Activated CD8-positive, alpha-beta T cell treated with anti-CD3 and anti-CD28 coated beads for 36 hours (primary cell): ENCODE measurements at regions not wholly inside any gene's neighbourhood (a gene's known extent, or its start where the extent isn't known, plus 50 kb on each side); places are given as distances from the start of the nearest gene placed in this dataset.

Experiments used
- ATAC-seq: fragments of 200-7000 bp; cut with Tn5 transposase; one replicate; pipeline ENCODE4 v1.10.0; 2021; ENCODE audit warnings: mild to moderate bottlenecking, moderate library complexity
- CTCF ChIA-PET: fragments of 350-600 bp; sonication (Branson Sonifier 250); formaldehyde crosslinking; loops from one replicate; lab custom pipeline; 2021; ENCODE audit warnings: antibody characterized with exemption; lab: Charles Lee
- POLR2A ChIA-PET: fragments of 350-600 bp; sonication (Branson Sonifier 250); formaldehyde crosslinking; loops from one replicate; lab custom pipeline; 2021; ENCODE audit warnings: antibody characterized with exemption; lab: Charles Lee
- DNase-seq: peaks from one replicate; pipeline ENCODE4 v3.0.0-alpha.2; 2020
- H3K27ac Mint-ChIP-seq: one replicate; pipeline ENCODE4 v1.8.0; 2021; ENCODE audit warnings: mild to moderate bottlenecking, mixed read lengths
- H3K27me3 Mint-ChIP-seq: one replicate; pipeline ENCODE4 v1.8.0; 2021; ENCODE audit warnings: mixed read lengths
- H3K36me3 Mint-ChIP-seq: one replicate; pipeline ENCODE4 v1.8.0; 2021; ENCODE audit warnings: low read depth, mixed read lengths
- H3K4me1 Mint-ChIP-seq: one replicate; pipeline ENCODE4 v1.8.0; 2021; ENCODE audit warnings: low read depth, mixed read lengths
- H3K4me3 Mint-ChIP-seq: one replicate; pipeline ENCODE4 v1.8.0; 2021; ENCODE audit warnings: mild to moderate bottlenecking, moderate library complexity, mixed read lengths
- H3K9me3 Mint-ChIP-seq: one replicate; pipeline ENCODE4 v1.8.0; 2021; ENCODE audit warnings: mixed read lengths
- intact Hi-C: fragments of 100-400 bp; cut with micrococcal nuclease; formaldehyde crosslinking; loops from one replicate; pipeline ENCODE4 v1.10.0; 2022
- TF ChIP-seq, protein P1 (sequence below): fragments of 200-600 bp; IDR thresholded peaks from one replicate; pipeline ENCODE4 v1.8.0; 2022; ENCODE audit warnings: antibody characterized with exemption, mild to moderate bottlenecking

GRCh38 chr4:11603591-11604194 lies 175.0 kb upstream of the HS3ST1 start:
- ATAC-seq (no peak), DNase-seq (no peak)
- Mint-ChIP-seq H3K27ac (no peak overlapping the region), H3K4me3 (no peak overlapping the region), H3K36me3 (no peaks in the 10 kb centered on the region), H3K9me3 (no peaks in the 10 kb centered on the region), H3K27me3 (peaks cover 1% of the 10 kb centered on the region), H3K4me1 (no peaks in the 10 kb centered on the region)
- ChIA-PET POLR2A (no interaction called here), CTCF (interaction anchor here (1.6 kb wide), 1 partner anchor 9 kb away, joined by 3 read pairs; no protein-coding TSS in a partner anchor)
- intact Hi-C loops = no loop called here
- TF ChIP-seq, protein P1, sequence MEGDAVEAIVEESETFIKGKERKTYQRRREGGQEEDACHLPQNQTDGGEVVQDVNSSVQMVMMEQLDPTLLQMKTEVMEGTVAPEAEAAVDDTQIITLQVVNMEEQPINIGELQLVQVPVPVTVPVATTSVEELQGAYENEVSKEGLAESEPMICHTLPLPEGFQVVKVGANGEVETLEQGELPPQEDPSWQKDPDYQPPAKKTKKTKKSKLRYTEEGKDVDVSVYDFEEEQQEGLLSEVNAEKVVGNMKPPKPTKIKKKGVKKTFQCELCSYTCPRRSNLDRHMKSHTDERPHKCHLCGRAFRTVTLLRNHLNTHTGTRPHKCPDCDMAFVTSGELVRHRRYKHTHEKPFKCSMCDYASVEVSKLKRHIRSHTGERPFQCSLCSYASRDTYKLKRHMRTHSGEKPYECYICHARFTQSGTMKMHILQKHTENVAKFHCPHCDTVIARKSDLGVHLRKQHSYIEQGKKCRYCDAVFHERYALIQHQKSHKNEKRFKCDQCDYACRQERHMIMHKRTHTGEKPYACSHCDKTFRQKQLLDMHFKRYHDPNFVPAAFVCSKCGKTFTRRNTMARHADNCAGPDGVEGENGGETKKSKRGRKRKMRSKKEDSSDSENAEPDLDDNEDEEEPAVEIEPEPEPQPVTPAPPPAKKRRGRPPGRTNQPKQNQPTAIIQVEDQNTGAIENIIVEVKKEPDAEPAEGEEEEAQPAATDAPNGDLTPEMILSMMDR = no peak

- Mint-ChIP-seq H3K27ac (no peak overlapping the region), H3K4me1 (peaks cover 2% of the 10 kb centered on the region), H3K36me3 (no peaks in the 10 kb centered on the region), H3K4me3 (no peak overlapping the region), H3K9me3 (no peaks in the 10 kb centered on the region), H3K27me3 (peaks cover 1% of the 10 kb centered on the region)
- ATAC-seq = no peak
- intact Hi-C loops = no loop called here
- CTCF ChIA-PET = interaction anchor here (1.6 kb wide), 1 partner anchor 9 kb away, joined by 3 read pairs; no protein-coding TSS in a partner anchor
- no peak for DNase-seq
- POLR2A ChIA-PET = no interaction called here
- TF ChIP-seq, protein P1 = no peak
Observed at GRCh38 chr4:11602606-11603340, 174.1 kb upstream of the HS3ST1 start.

DNA sequence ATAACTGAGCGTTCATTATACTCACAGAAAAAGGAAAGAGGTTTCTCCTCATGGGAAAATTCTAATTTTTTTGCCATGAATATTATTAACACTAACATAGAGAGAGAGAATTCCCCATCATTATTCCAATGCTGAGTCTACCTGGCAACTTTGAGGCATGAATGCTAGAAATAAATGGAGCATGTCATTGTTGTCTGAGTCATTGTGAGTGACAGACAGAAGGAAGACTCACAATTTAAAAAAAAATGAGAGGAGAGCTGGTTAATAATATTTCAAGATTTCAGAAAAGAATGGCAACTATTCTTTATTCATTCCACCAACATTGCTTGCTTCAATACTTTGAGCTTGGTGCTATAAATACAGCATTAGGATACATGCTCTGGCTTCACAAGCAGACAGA lies 170.4 kb upstream of the HS3ST1 start:
- ATAC-seq (no peak), DNase-seq (no peak)
- intact Hi-C loops = no loop called here
- H3K36me3 Mint-ChIP-seq = no peaks in the 10 kb centered on the region
- H3K4me3 Mint-ChIP-seq = no peak overlapping the region
- peaks cover 7% of the 10 kb centered on the region for H3K4me1 Mint-ChIP-seq
- POLR2A ChIA-PET = no interaction called here
- TF ChIP-seq, protein P1 = no peak
- no peak overlapping the region for H3K27ac Mint-ChIP-seq
- H3K9me3 Mint-ChIP-seq = no peaks in the 10 kb centered on the region
- CTCF ChIA-PET = no interaction called here
- no peaks in the 10 kb centered on the region for H3K27me3 Mint-ChIP-seq

GRCh38 chr4:11598591-11598990 lies 169.9 kb upstream of the HS3ST1 start:
- ChIA-PET POLR2A (no interaction called here), CTCF (no interaction called here)
- Mint-ChIP-seq H3K27ac (no peak overlapping the region), H3K4me1 (peaks cover 7% of the 10 kb centered on the region), H3K9me3 (no peaks in the 10 kb centered on the region), H3K36me3 (no peaks in the 10 kb centered on the region), H3K27me3 (no peaks in the 10 kb centered on the region), H3K4me3 (no peak overlapping the region)
- DNase-seq (no peak), ATAC-seq (no peak)
- intact Hi-C loops = no loop called here
- TF ChIP-seq, protein P1 = no peak

DNA sequence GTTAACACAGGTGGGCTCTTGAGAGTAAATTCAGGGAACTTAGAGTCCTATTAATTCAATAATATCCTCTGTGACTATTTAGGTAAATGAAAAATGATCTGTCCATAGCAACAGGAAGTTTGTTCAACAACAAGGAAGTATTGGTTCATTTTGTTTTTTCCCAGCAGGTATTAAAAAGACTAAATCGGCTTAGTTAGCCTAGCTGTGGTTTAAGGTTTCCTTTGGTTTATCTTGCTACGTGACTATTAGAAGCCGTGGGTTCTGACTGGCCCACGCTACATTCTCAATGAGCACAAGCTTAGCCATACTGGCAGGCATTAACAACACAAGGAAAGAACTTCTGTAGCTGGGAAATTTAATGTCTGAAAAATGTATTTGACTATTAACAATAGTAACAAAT lies 168.8 kb upstream of the HS3ST1 start:
- Mint-ChIP-seq H3K4me3 (no peak overlapping the region), H3K36me3 (no peaks in the 10 kb centered on the region), H3K27ac (no peak overlapping the region), H3K9me3 (no peaks in the 10 kb centered on the region), H3K27me3 (no peaks in the 10 kb centered on the region), H3K4me1 (peaks cover 7% of the 10 kb centered on the region)
- DNase-seq (no peak), ATAC-seq (no peak)
- ChIA-PET CTCF (no interaction called here), POLR2A (no interaction called here)
- TF ChIP-seq, protein P1 = no peak
- intact Hi-C loops = no loop called here
